ENCODE measurements at regions not wholly inside any gene's neighbourhood (a gene's known extent, or its start where the extent isn't known, plus 50 kb on each side); places are given as distances from the start of the nearest gene placed in this dataset.
"Not testable (repeated sequence)": the region's sequence is repeated elsewhere in the genome, so short reads cannot be mapped to it uniquely, and the experiment has no call there.

DNA sequence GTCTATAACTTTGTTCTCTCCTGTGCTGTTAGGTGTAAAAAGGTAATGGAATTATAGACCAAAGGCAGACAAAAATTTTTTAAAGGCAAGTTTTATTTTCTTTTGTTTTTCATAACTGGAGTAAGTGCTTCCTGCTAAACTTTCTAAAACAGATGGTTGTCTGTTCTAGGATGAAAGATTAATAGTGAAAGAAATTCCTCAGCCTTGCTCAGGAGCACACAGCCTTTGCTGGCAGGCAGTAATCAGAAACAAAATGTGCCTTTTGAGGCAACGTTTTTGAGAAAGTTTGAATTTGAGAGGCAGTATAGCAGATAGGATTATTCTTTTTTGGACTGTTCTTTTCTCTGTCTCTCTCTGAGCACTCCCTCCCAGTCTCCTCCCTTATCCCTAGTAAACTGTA lies 2749.5 kb downstream of the PCDH9 start:
- no peak for FAIRE-seq

DNA sequence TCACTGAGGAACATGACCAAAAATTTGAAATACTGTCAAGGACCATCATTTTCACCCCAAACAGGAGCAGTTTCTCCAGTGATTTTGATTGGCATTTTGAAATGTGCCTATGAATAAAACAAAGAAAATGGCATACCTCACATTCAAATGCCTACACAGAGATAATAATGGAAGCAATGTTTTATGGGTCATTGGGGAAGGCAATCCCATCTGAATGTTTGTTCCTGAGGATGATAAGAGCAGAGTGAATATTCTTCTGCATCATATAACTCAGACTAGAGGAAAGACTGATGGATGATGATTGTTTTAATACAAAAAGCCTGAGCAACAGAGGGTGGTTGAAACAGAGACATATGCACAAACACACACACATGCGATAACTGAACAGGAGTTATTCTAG lies 2749.9 kb downstream of the PCDH9 start:
- no peak for FAIRE-seq

GRCh38 chr13:64477146-64477545 lies 2753.0 kb downstream of the PCDH9 start:
- FAIRE-seq = no peak

DNA sequence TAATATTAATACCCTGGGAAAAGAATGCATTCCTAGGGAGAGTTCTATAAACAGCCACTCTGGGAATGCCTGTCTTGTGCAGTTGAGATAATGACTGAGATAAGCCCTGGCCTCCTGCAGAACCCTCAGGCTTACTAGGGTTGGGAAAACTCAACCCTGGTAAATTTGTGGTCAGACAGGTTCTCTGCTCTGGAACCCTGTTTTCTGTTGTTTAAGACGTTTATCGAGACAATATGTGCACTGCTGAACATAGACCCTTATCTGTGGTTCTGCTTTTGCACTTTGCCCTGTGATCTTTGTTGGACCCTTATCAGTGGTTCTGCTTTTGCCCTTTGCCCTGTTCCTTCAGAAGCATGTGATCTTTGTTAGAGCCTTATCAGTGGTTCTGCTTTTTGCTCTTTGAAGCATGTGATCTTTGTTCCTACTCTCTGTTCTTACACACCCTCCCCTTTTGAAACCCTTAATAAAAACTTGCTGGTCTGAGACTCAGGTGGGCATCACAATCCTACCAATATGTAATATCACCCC lies 2754.0 kb downstream of the PCDH9 start:
- FAIRE-seq = not testable (repeated sequence)

GRCh38 chr13:64471916-64472315 lies 2758.2 kb downstream of the PCDH9 start:
- FAIRE-seq = no peak

- FAIRE-seq = no peak
Measured at GRCh38 chr13:64470751-64471150, 2759.4 kb downstream of the PCDH9 start.

DNA sequence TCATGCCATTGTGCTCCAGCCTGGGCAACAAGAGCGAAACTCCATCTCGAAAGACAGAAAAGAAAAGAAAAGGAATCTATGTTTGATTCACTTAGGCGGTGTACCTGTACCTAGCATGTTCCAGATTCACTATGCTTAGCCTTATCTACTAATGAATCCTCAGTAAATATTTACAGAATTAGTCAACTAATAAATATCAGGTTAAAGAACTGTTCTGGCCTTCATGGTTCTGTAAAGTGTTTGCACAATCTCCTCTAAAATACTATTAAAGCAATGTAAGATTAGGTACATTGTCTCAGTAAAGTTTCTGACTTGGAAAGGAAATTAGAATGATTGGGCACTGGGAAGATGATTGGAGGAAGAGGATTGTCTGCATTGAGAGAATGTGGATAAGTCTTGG lies 2770.4 kb downstream of the PCDH9 start:
- FAIRE-seq = no peak

GRCh38 chr13:64457976-64458375 lies 2772.2 kb downstream of the PCDH9 start:
- no peak for FAIRE-seq

DNA sequence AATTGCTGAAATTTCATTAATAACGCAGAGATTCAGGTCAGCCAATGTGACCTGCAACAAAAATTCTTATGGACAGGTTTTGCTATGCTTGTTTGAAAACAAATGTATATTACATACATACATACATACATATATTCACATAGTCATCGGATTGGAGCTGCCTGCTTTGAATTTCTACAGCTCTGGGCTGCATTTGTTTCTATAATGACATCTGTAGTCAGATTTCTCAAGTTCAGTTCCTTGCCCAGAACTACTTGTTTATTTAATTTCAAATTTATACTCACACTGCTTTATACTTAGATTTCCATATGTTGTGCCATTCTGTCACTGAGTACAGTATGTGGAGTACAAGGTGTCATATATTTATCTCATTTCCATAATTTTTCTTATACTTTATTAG lies 2775.0 kb downstream of the PCDH9 start:
- FAIRE-seq = no peak

DNA sequence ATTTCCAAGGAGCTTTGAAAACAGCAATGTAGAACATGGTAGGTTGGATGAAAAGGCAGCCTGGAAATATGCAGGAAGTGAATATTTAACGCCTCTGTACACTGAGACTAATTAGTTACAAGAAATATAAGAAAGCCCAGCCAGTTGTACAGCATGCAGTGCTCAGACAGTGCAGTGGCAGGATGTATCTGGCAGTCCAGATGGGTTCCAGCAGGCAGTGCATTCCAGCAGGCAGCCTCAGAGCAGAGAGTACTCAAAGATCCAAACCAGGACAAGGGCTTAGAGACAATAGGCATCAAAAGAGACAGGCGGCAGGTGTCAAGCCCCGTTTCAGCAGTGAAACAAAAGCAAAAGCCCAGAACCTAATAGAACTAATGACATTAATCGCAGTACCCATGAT lies 2776.3 kb downstream of the PCDH9 start:
- no peak for FAIRE-seq

DNA sequence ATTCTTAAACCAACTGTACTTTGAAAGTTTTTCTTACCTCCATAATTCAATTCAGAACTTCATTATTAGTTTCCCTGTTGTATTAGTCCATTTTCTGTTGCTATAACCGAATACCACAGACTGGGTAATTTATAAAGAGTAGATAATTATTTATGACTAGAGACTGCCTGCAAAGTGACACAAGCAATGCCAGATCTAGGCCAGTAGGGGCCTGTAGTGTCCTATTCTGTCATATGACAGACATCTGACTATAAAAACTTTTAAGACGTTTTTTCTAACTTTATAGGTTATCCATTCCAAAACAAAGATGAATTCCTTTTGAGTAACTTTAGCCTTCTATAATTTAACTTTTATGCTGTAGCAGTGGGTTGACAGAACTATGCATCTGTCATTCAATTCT lies 2783.8 kb downstream of the PCDH9 start:
- FAIRE-seq = no peak

DNA sequence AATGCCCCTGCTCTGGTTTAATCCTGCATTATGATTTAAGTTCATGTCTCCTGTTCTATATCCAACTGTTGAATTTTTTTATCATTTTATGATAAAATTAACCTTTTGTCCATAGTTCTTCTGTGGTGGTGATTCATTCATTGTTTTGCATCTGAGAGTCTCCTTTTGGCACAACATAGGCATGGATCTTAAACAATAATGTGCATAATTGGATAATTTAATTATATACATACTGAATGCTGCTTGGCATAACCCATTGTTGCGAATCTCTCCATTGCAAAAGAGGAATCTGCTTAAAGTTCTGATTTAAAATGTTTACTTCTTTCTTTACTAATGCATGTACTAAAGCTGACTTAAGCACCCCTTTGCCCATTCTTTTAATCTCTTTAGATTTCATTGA lies 2788.4 kb downstream of the PCDH9 start:
- no peak for FAIRE-seq

- no peak for FAIRE-seq
Measured at GRCh38 chr13:64438084-64438483, 2792.1 kb downstream of the PCDH9 start.

- no peak for FAIRE-seq
Measured at GRCh38 chr13:64429691-64430090, 2800.4 kb downstream of the PCDH9 start.

DNA sequence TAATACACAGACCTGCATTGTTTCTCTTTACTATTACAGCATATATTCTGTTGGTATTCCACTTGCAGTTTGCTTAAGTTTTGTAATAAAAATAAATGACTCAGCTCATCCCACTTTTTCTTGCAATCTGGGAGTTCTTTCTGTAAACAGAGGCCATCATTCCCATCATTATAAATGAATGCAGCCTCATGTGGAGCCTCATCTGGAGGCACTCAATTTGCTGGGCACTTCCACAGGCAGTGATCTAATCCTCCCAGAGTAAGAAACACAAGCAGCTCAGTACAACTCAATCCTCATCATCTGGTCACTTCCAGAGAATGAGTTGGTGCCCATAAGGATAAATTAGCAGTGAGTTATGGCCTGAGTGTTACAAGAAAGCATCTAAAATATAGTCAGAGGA lies 2801.9 kb downstream of the PCDH9 start:
- FAIRE-seq = no peak

DNA sequence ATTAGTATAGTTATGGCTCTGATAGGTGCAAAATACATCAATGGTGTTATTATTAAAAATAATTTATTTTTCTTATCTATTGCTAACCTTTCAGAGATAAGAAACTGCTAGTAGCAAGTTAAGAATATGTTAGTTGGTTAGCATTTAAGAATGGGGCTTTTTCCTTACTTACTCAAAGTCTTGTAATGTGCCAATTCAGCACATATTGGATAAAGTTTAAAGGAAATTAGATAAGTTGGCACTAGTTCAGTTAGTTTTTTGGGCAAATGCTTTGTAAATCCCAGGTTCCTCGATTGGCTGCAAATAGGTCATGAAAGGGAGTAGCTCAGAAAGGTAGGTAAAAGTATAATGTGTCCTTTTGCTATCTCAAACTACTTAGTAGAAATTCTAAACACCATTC lies 2806.7 kb downstream of the PCDH9 start:
- FAIRE-seq = no peak

DNA sequence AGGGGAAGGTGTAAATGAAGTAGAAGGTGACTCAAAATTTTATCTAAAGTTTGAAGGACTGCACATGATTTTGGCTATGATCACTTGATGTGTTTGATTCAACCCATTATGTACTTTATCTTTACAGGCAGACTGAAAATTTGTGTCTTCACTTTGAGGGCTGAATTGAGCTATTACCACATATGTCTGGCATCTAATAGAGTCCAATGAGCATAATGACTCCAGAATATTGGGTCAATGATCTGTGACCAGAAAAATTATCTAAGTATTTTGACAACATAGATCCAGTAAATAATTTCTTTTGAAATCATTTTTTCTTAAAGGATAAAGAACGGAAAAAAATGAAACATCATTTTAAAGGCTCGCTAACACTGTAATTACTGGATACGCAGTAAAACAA lies 2810.0 kb downstream of the PCDH9 start:
- FAIRE-seq = no peak

- FAIRE-seq = no peak
Measured at GRCh38 chr13:64417581-64417980, 2812.6 kb downstream of the PCDH9 start.

GRCh38 chr13:64414381-64414780 lies 2815.8 kb downstream of the PCDH9 start:
- FAIRE-seq = no peak

- no peak for FAIRE-seq
Measured at GRCh38 chr13:64413529-64413928, 2816.6 kb downstream of the PCDH9 start.

DNA sequence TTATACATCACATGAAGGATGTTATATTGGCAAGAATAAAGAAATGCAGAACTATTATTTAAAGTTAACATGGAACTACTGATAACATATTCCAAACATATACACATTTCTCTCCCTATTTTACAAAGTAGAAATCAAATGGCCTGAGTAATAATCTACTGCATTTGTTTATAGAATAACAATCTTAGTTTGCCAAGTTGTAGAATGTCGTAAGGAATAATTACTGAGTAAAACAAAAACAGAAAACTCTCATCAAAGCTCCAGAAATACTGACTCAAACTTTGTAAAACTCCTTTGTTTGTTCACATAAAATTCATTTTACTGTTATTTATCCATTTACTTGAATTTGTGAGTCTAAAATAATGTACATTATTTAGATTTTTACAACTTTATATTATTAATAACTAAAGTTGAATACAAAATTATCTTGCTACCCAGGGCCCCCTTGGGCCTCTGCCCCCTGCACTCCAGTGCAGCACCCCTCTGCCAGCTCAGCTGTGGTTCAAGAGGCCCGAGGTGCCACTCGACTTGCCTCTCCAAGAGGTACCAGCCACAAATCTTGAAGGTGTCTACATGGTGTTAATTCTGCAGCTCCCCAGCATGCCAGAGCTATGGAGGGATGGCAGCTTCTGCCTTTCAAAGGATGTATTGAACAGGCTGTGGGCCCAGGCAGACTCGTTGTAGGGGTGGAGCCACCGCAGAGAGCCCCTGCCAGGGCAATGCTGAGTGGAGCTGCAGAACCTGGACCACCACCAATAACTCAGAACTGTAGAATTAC lies 2819.7 kb downstream of the PCDH9 start:
- FAIRE-seq = no peak

- FAIRE-seq = no peak
Measured at GRCh38 chr13:64397701-64398100, 2832.4 kb downstream of the PCDH9 start.

- FAIRE-seq = no peak
Measured at GRCh38 chr13:64377606-64378005, 2852.5 kb downstream of the PCDH9 start.

GRCh38 chr13:64371461-64371860 lies 2858.7 kb downstream of the PCDH9 start:
- no peak for FAIRE-seq

DNA sequence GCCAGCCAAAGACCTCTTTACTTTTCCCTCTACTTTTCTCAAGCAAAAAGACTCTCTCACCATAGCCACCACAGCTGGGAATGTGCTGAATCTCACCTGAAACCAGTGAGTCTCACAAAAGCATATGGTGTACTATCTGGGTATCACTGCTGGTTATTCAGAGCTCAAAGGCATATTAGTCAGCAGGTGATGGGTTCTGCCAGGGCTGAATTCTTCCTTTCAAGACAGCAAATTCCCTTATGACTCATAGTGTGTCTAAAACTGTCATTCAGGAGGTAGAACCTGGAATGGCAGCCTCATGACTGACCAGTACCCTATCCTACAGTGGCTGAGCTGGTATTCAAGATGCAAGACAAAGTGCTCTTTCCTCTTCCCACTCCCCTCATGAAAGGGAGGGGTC lies 2859.1 kb downstream of the PCDH9 start:
- no peak for FAIRE-seq

All from colon (tissue), 2 donors.